ENCODE measurements at regions not wholly inside any gene's neighbourhood (a gene's known extent, or its start where the extent isn't known, plus 50 kb on each side); places are given as distances from the start of the nearest gene placed in this dataset.
"Not testable (repeated sequence)": the region's sequence is repeated elsewhere in the genome, so short reads cannot be mapped to it uniquely, and the experiment has no call there.

DNA sequence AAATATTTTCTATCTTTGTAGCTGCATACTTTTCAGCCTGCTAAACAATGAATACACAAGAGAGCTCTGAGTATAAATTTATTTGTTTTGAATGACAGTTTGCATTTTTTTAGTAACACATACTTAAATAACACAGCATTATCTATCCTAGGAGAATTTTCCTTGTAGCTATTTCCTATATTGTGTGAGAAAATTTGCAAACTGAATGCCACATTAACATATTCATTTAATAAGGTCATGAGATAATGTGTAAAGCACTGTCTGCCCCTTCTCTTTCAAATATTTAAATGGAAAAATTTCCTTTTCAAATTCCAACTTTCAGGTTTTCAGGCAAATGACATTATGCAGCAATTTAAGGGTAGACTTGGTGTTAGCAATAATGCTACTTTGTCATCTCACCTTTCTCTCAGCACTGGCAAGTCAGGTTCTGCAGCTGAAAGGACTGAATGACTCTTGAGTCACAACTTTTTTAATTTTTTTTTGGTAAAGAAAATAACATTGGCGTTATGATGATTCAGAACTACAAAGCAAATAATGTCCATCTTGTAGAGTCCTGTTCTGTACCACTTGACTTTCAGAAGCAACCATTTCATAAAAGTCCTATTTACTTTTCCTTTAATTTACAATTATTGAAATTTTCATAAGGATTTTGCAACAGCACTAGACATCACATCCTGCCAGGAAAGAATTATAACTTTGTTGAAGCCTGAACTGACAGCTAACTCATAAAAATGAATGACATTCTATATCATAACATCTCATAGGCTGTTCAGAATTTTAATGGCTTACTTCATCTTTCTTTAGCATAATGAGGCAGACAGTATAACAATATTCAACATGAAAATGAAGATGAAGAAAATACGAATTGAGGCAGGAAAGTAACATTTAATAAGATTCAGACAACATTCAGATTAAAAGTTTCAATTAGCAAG is 681.6 kb upstream of the SEMA6D start:
- Histone ChIP-seq H3K27ac (ENCODE audit: low read length) (no peak overlapping the region), H3K27me3 (ENCODE audit: control insufficient read depth, insufficient read depth, low read length) (no peaks in the 10 kb centered on the region), H3K36me3 (ENCODE audit: control insufficient read depth, insufficient read depth, low read length) (no peaks in the 10 kb centered on the region), H3K9me3 (replicated peaks; ENCODE audit: control insufficient read depth, low read depth, low read length) (no peaks in the 10 kb centered on the region), H3K4me3 (ENCODE audit: low read length) (no peak overlapping the region), H3K4me1 (ENCODE audit: control insufficient read depth, insufficient read depth, low read length) (no peaks in the 10 kb centered on the region)
- no CpG with 5 or more reads among the region's 2 CpGs for WGBS (ENCODE audit: insufficient coverage)
- DNase-seq: no peak

DNA sequence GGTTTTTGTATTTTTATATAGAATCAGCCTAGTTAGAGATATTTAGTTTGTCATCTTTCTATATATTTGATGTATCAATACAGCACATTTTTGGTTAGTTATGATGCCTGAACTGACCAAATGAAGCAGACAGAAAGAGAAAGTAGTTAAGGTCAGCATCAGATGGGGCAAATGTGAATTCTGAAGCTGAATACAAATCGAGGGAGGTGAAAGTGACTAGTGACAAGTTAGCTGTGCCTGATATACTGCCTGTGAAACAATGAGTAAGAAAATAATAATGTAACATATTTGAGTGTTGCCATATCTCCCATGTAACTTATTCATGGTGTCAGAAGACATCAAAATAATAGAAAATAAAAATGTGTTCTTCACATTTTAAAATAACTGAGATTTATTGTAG is 680.3 kb upstream of the SEMA6D start:
- WGBS (ENCODE audit: insufficient coverage): no CpG with 5 or more reads among the region's 1 CpG
- H3K36me3 ChIP-seq (ENCODE audit: control insufficient read depth, insufficient read depth, low read length): no peaks in the 10 kb centered on the region
- no peak overlapping the region for H3K27ac ChIP-seq (ENCODE audit: low read length)
- no peaks in the 10 kb centered on the region for H3K9me3 ChIP-seq (replicated peaks; ENCODE audit: control insufficient read depth, low read depth, low read length)
- H3K27me3 ChIP-seq (ENCODE audit: control insufficient read depth, insufficient read depth, low read length): no peaks in the 10 kb centered on the region
- no peak overlapping the region for H3K4me3 ChIP-seq (ENCODE audit: low read length)
- no peak for DNase-seq
- H3K4me1 ChIP-seq (ENCODE audit: control insufficient read depth, insufficient read depth, low read length): no peaks in the 10 kb centered on the region

DNA sequence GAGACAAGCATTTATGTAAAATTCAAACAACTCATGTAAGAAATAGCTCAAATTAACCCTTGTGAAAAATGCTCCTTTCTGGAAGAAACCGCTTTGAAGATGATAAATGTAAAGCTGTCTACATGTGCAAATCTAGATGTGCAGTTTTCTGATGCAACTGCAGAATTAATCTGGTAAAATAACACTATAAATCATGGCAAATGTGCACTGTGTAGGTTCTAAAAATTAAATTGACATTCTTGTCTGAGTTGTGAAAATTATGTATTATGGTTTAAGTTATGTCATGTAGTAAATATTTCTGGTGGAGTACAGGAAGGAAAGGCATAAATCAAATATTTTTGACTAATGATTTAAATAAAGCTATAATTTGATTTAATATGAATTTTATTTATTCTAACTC is 678.1 kb upstream of the SEMA6D start:
- no CpG with 5 or more reads among the region's 1 CpG for WGBS (ENCODE audit: insufficient coverage)
- Histone ChIP-seq H3K9me3 (replicated peaks; ENCODE audit: control insufficient read depth, low read depth, low read length) (no peaks in the 10 kb centered on the region), H3K27me3 (ENCODE audit: control insufficient read depth, insufficient read depth, low read length) (no peaks in the 10 kb centered on the region), H3K4me3 (ENCODE audit: low read length) (no peak overlapping the region), H3K4me1 (ENCODE audit: control insufficient read depth, insufficient read depth, low read length) (no peaks in the 10 kb centered on the region), H3K36me3 (ENCODE audit: control insufficient read depth, insufficient read depth, low read length) (no peaks in the 10 kb centered on the region), H3K27ac (ENCODE audit: low read length) (no peak overlapping the region)
- DNase-seq: no peak

DNA sequence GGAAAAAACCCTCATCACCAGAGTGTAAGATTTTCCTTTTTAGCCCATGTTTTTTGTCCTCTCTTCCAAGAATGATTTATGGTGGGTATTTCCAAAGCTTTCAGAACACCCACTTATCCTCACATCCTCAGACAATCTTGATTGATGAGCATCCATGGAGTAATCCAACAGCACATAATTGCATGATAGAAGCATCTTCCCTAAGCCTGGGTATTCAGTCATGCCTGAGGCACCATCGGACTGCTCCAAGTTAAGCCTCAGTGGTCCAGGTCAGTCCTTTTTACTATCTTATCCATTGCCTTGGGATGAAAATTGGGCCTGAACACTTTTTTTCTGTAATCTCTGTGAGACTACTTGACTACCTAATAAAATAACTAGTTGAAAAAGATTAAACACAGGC is 676.0 kb upstream of the SEMA6D start:
- Histone ChIP-seq H3K36me3 (ENCODE audit: control insufficient read depth, insufficient read depth, low read length) (no peaks in the 10 kb centered on the region), H3K4me3 (ENCODE audit: low read length) (no peak overlapping the region), H3K4me1 (ENCODE audit: control insufficient read depth, insufficient read depth, low read length) (no peaks in the 10 kb centered on the region), H3K27ac (ENCODE audit: low read length) (no peak overlapping the region), H3K27me3 (ENCODE audit: control insufficient read depth, insufficient read depth, low read length) (no peaks in the 10 kb centered on the region), H3K9me3 (replicated peaks; ENCODE audit: control insufficient read depth, low read depth, low read length) (no peaks in the 10 kb centered on the region)
- DNase-seq: no peak
- 60% methylated on average over 1 of the region's 1 CpG for WGBS (ENCODE audit: insufficient coverage)

DNA sequence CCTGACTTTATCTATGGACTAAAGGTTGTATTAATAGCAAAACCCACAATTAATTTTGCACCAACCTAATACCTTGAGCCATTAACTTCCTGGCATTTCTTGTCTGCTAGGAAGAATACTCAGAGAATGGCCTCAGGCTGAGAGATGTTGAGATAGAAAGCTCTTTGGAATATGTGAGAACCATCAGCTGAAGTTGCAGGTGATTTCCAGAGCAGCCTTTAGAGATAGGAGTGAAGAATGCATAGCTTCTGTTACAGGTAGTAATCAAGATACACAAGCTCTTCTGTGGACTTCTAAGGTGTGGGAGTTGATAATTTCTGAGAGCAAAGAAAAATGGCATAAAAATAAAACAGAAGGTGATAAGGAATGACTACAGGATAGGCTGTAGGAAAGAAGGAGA is 669.3 kb upstream of the SEMA6D start:
- not testable (repeated sequence) for DNase-seq; H3K36me3 ChIP-seq (ENCODE audit: control insufficient read depth, insufficient read depth, low read length); H3K27ac ChIP-seq (ENCODE audit: low read length)

DNA sequence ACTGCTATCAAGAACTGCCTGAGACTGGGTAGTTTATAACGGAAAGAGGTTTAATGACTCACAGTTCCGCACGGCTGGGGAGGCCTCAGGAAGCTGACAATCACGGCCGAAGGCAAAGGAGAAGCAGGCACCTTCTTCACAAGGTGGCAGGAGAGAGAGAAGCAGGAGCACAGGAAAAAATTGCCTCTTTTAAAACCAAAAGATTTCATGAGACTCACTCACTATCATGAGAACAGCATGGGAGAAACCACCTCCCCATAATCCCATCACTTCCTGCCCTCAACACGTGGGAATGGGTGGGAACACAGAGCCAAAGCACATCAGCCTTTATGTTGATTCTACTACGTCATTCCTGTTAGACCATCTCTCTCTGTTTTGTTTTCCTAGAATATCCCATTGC is 650.9 kb upstream of the SEMA6D start:
- H3K27ac ChIP-seq (ENCODE audit: low read length): no peak overlapping the region
- no peaks in the 10 kb centered on the region for H3K36me3 ChIP-seq (ENCODE audit: control insufficient read depth, insufficient read depth, low read length)
- H3K27me3 ChIP-seq (ENCODE audit: control insufficient read depth, insufficient read depth, low read length): no peaks in the 10 kb centered on the region
- DNase-seq: no peak
- H3K4me3 ChIP-seq (ENCODE audit: low read length): no peak overlapping the region
- no peaks in the 10 kb centered on the region for H3K4me1 ChIP-seq (ENCODE audit: control insufficient read depth, insufficient read depth, low read length)
- WGBS (ENCODE audit: insufficient coverage): no CpG with 5 or more reads among the region's 7 CpGs
- H3K9me3 ChIP-seq (replicated peaks; ENCODE audit: control insufficient read depth, low read depth, low read length): no peaks in the 10 kb centered on the region

More for the DNA sequence above, 669.3 kb upstream of the SEMA6D start:
- H3K9me3 ChIP-seq (replicated peaks; ENCODE audit: control insufficient read depth, low read depth, low read length); H3K4me3 ChIP-seq (ENCODE audit: low read length); H3K27me3 ChIP-seq (ENCODE audit: control insufficient read depth, insufficient read depth, low read length); H3K4me1 ChIP-seq (ENCODE audit: control insufficient read depth, insufficient read depth, low read length): not testable (repeated sequence)

DNA sequence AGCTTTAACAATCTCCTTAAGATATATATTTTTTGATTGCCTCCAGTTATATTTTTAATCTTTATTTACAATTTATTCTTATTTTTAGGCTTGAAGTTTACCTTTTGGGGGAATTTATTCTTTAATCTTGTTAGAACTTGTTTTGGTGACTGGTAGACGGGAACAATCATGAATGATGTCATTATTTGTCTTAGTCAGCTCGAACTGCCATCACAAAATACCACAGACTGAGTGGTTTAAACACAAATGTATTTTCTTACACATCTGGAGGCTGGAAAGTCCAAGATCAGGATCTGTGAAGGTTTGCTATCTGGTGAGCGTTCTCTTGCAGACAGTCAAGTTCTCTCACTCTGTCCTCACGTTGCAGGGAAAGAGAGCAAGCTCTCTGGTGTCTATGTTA is 639.5 kb upstream of the SEMA6D start:
- WGBS (ENCODE audit: insufficient coverage): no CpG with 5 or more reads among the region's 4 CpGs
- not testable (repeated sequence) for H3K4me3 ChIP-seq (ENCODE audit: low read length); H3K9me3 ChIP-seq (replicated peaks; ENCODE audit: control insufficient read depth, low read depth, low read length)

DNA sequence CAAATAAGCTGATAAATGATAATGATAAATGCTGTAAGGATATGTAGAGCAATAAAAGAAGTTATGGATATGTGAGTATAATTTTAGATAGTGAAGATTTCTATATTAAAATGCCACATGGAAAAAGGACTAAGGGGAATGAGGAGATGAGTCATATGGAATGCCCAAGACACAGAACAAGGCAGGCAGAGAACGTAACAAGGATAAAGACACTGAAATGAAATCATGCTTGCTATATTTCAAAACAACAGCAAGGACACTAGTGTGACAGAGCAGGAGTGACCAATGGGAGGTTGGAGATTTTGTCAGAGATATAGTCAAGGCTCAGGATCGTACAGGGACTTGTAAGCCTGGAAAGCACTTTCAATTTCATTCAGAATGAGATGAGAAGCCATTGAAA is 621.5 kb upstream of the SEMA6D start:
- Histone ChIP-seq H3K27ac (ENCODE audit: low read length) (no peak overlapping the region), H3K4me3 (ENCODE audit: low read length) (no peak overlapping the region), H3K4me1 (ENCODE audit: control insufficient read depth, insufficient read depth, low read length) (no peaks in the 10 kb centered on the region), H3K36me3 (ENCODE audit: control insufficient read depth, insufficient read depth, low read length) (no peaks in the 10 kb centered on the region), H3K9me3 (replicated peaks; ENCODE audit: control insufficient read depth, low read depth, low read length) (no peaks in the 10 kb centered on the region), H3K27me3 (ENCODE audit: control insufficient read depth, insufficient read depth, low read length) (no peaks in the 10 kb centered on the region)
- DNase-seq: no peak
- WGBS (ENCODE audit: insufficient coverage): no CpG with 5 or more reads among the region's 2 CpGs

More for the DNA sequence above, 639.5 kb upstream of the SEMA6D start:
- not testable (repeated sequence) for H3K36me3 ChIP-seq (ENCODE audit: control insufficient read depth, insufficient read depth, low read length); H3K4me1 ChIP-seq (ENCODE audit: control insufficient read depth, insufficient read depth, low read length); H3K27me3 ChIP-seq (ENCODE audit: control insufficient read depth, insufficient read depth, low read length); H3K27ac ChIP-seq (ENCODE audit: low read length); DNase-seq

DNA sequence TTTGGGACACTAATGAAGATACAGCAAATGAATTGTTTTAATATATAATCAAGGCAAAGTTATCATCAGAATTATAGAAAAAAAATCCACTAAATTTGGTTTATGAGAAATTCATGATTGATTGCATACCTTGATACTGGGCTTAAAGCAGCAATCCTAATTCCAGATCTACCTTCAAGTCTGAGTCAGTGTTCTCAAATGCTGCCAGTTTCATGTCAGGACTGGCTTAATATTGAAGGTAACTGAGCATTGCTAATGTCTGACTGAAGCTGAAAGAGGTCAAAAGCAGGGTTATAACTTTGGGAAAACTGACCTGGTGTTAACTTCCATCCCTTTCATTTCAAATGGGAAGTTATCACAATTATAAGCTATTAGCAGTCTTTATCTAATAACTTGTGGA is 618.8 kb upstream of the SEMA6D start:
- H3K4me1 ChIP-seq (ENCODE audit: control insufficient read depth, insufficient read depth, low read length); H3K27me3 ChIP-seq (ENCODE audit: control insufficient read depth, insufficient read depth, low read length); H3K27ac ChIP-seq (ENCODE audit: low read length); H3K4me3 ChIP-seq (ENCODE audit: low read length); DNase-seq; H3K36me3 ChIP-seq (ENCODE audit: control insufficient read depth, insufficient read depth, low read length); H3K9me3 ChIP-seq (replicated peaks; ENCODE audit: control insufficient read depth, low read depth, low read length): not testable (repeated sequence)

DNA sequence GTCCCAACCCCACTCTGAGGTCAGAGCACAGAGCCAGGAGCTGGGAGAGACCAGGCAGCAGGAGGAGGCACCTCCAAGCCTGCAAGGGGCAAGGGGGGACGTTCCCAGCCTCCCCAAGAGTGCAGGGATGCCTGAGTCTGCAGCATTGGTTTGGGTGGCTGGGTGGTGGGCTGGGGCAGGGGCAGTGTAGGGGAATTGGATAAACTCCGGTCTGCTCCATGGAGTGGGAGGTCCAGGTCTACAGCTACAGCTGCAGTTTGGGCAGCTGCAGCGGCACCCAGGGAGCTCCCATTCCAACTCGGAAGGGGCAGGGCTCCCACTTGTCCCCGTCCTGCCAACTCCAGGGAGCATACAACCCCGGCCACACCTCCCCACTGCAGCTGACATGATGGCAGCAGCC is 617.5 kb upstream of the SEMA6D start:
- not testable (repeated sequence) for H3K27ac ChIP-seq (ENCODE audit: low read length); H3K36me3 ChIP-seq (ENCODE audit: control insufficient read depth, insufficient read depth, low read length); H3K4me1 ChIP-seq (ENCODE audit: control insufficient read depth, insufficient read depth, low read length); H3K4me3 ChIP-seq (ENCODE audit: low read length); H3K9me3 ChIP-seq (replicated peaks; ENCODE audit: control insufficient read depth, low read depth, low read length); DNase-seq; H3K27me3 ChIP-seq (ENCODE audit: control insufficient read depth, insufficient read depth, low read length)
- whole genome bisulfite sequencing (ENCODE audit: insufficient coverage): 81% methylated on average over 5 of the region's 6 CpGs

DNA sequence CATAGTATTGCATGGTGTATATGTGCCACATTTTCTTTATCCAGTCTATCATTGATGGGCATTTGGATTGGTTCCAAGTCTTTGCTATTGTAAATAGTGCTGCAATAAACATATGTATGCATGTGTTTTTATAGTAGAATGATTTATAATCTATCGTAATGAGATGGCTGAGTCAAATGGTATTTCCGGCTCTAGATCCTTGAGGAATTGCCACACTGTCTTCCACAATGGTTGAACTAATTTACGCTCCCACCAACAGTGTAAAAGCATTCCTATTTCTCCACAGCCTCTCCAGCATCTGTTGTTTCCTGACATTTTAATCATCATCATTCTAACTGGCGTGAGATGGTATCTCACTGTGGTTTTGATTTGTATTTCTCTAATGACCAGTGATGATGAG is 608.5 kb upstream of the SEMA6D start:
- H3K36me3 ChIP-seq (ENCODE audit: control insufficient read depth, insufficient read depth, low read length); H3K27me3 ChIP-seq (ENCODE audit: control insufficient read depth, insufficient read depth, low read length); DNase-seq; H3K27ac ChIP-seq (ENCODE audit: low read length); H3K4me3 ChIP-seq (ENCODE audit: low read length); H3K9me3 ChIP-seq (replicated peaks; ENCODE audit: control insufficient read depth, low read depth, low read length); H3K4me1 ChIP-seq (ENCODE audit: control insufficient read depth, insufficient read depth, low read length): not testable (repeated sequence)
- WGBS (ENCODE audit: insufficient coverage): no CpG with 5 or more reads among the region's 4 CpGs

Data from muscle of leg (tissue), 3 donors.